Hepatocyte (in vitro differentiated cells): ENCODE measurements at regions not wholly inside any gene's neighbourhood (a gene's known extent, or its start where the extent isn't known, plus 50 kb on each side); places are given as distances from the start of the nearest gene placed in this dataset.

ENCODE experiments used
- CTCF ChIP-seq: fragments of 200-600 bp; sonication (generic); IDR thresholded peaks from 2 replicates; pipeline ENCODE4 v1.5.1; 2016; ENCODE audit warnings: antibody characterized with exemption, mild to moderate bottlenecking; ENCODE audit not compliant: poor library complexity
- EZH2 ChIP-seq: fragments of 200-600 bp; sonication (generic); IDR thresholded peaks from 2 replicates; pipeline ENCODE4 v1.6.1; 2016; ENCODE audit warnings: antibody characterized with exemption, mild to moderate bottlenecking, borderline replicate concordance

GRCh38 chr4:156243015-156243414, 289.3 kb upstream of the CTSO start:
- no peak for TF ChIP-seq CTCF
- no peak for TF ChIP-seq EZH2
